ENCODE measurements at regions not wholly inside any gene's neighbourhood (a gene's known extent, or its start where the extent isn't known, plus 50 kb on each side); places are given as distances from the start of the nearest gene placed in this dataset.

- ATAC-seq (ENCODE audit: poor library complexity) = no peak
- DNase-seq = no peak
- Histone ChIP-seq H3K27ac (ENCODE audit: low read depth in 1 of 2, low read length in 2 of 2) (no peak overlapping the region), H3K36me3 (ENCODE audit: insufficient read depth, low read length) (no peaks in the 10 kb centered on the region), H3K4me3 (ENCODE audit: low read length) (no peak overlapping the region), H3K9me3 (ENCODE audit: control insufficient read depth in 1 of 2, insufficient read depth in 1 of 2, low read length in 2 of 2) (peaks cover 0 to 9% of the 10 kb centered on the region in 2 experiments), H3K4me1 (ENCODE audit: insufficient read depth, low read length) (no peaks in the 10 kb centered on the region), H3K27me3 (ENCODE audit: control insufficient read depth in 1 of 2, insufficient read depth in 2 of 2, low read length in 2 of 2) (peaks cover 0 to 2% of the 10 kb centered on the region in 2 experiments)
- H3K9me3 Mint-ChIP-seq = no peaks in the 10 kb centered on the region
- no peaks in the 10 kb centered on the region for H3K4me1 Mint-ChIP-seq (ENCODE audit: low read depth)
- H3K27me3 Mint-ChIP-seq = peaks cover 39% of the 10 kb centered on the region
- no peak for TF ChIP-seq CTCF (IDR thresholded peaks at IDR 0.05)
- no peaks in the 10 kb centered on the region for H3K36me3 Mint-ChIP-seq (ENCODE audit: low read depth)
- no peak overlapping the region for H3K27ac Mint-ChIP-seq
- POLR2A ChIA-PET = no interaction called here
- H3K4me3 Mint-ChIP-seq = no peak overlapping the region
- CTCF ChIA-PET = no interaction called here
- intact Hi-C loops (cut with DNase I, micrococcal nuclease) = no loop called here
These were observed 155.5 kb downstream of the THBS2 start for GRCh38 chr6:169098116-169098515.

- TF ChIP-seq CTCF (IDR thresholded peaks at IDR 0.05) = no peak
- no peaks in the 10 kb centered on the region for H3K4me1 ChIP-seq (ENCODE audit: insufficient read depth, low read length)
- DNase-seq (no peak), ATAC-seq (ENCODE audit: poor library complexity) (no peak)
- H3K36me3 ChIP-seq (ENCODE audit: insufficient read depth, low read length) = no peaks in the 10 kb centered on the region
- H3K4me1 Mint-ChIP-seq (ENCODE audit: low read depth) = no peaks in the 10 kb centered on the region
- no peaks in the 10 kb centered on the region for H3K27me3 ChIP-seq (ENCODE audit: control insufficient read depth in 1 of 2, insufficient read depth in 2 of 2, low read length in 2 of 2)
- peaks cover 0 to 9% of the 10 kb centered on the region in 2 experiments for H3K9me3 ChIP-seq (ENCODE audit: control insufficient read depth in 1 of 2, insufficient read depth in 1 of 2, low read length in 2 of 2)
- ChIA-PET CTCF (no interaction called here), POLR2A (no interaction called here)
- no peak overlapping the region for H3K4me3 Mint-ChIP-seq
- H3K27me3 Mint-ChIP-seq = peaks cover 39% of the 10 kb centered on the region
- intact Hi-C loops (cut with DNase I, micrococcal nuclease) = no loop called here
- no peaks in the 10 kb centered on the region for H3K36me3 Mint-ChIP-seq (ENCODE audit: low read depth)
- no peak overlapping the region for H3K4me3 ChIP-seq (ENCODE audit: low read length)
- H3K27ac Mint-ChIP-seq = no peak overlapping the region
- no peak overlapping the region for H3K27ac ChIP-seq (ENCODE audit: low read depth in 1 of 2, low read length in 2 of 2)
- peaks cover 2% of the 10 kb centered on the region for H3K9me3 Mint-ChIP-seq
These were observed 156.2 kb downstream of the THBS2 start for GRCh38 chr6:169097381-169097959.

GRCh38 chr6:169096388-169096787 is 157.3 kb downstream of the THBS2 start:
- no peak overlapping the region for H3K27ac ChIP-seq (ENCODE audit: low read depth in 1 of 2, low read length in 2 of 2)
- ChIA-PET POLR2A (no interaction called here), CTCF (no interaction called here)
- no peaks in the 10 kb centered on the region for H3K4me1 ChIP-seq (ENCODE audit: insufficient read depth, low read length)
- intact Hi-C loops (cut with DNase I, micrococcal nuclease) = no loop called here
- no peaks in the 10 kb centered on the region for H3K27me3 ChIP-seq (ENCODE audit: control insufficient read depth in 1 of 2, insufficient read depth in 2 of 2, low read length in 2 of 2)
- H3K36me3 ChIP-seq (ENCODE audit: insufficient read depth, low read length) = no peaks in the 10 kb centered on the region
- H3K4me3 ChIP-seq (ENCODE audit: low read length) = no peak overlapping the region
- H3K4me1 Mint-ChIP-seq (ENCODE audit: low read depth) = no peaks in the 10 kb centered on the region
- ATAC-seq (ENCODE audit: poor library complexity) (no peak), DNase-seq (no peak)
- no peak overlapping the region for H3K4me3 Mint-ChIP-seq
- no peaks in the 10 kb centered on the region for H3K36me3 Mint-ChIP-seq (ENCODE audit: low read depth)
- peaks cover 35% of the 10 kb centered on the region for H3K27me3 Mint-ChIP-seq
- no peak for TF ChIP-seq CTCF (IDR thresholded peaks at IDR 0.05)
- H3K9me3 Mint-ChIP-seq = peaks cover 10% of the 10 kb centered on the region
- H3K27ac Mint-ChIP-seq = no peak overlapping the region
- H3K9me3 ChIP-seq (ENCODE audit: control insufficient read depth in 1 of 2, insufficient read depth in 1 of 2, low read length in 2 of 2) = peaks cover 0 to 9% of the 10 kb centered on the region in 2 experiments
